Astrocyte (in vitro differentiated cells and primary cell): ENCODE measurements at regions not wholly inside any gene's neighbourhood (a gene's known extent, or its start where the extent isn't known, plus 50 kb on each side); places are given as distances from the start of the nearest gene placed in this dataset.

Source experiments
- CTCF ChIP-seq: IDR thresholded peaks from 2 replicates; pipeline ENCODE4 v1.5.1; 2011; ENCODE audit warnings: low read depth, mild to moderate bottlenecking, inconsistent platforms, low read length, moderate library complexity; ENCODE audit not compliant: insufficient read depth
- EZH2 ChIP-seq: IDR thresholded peaks from 2 replicates; pipeline ENCODE4 v1.6.1; 2012; ENCODE audit warnings: mild to moderate bottlenecking, low read length, inconsistent platforms; ENCODE audit not compliant: insufficient read depth

- TF ChIP-seq CTCF (no peak), EZH2 (no peak)
Observed at GRCh38 chr9:87007711-87008366, 60.5 kb upstream of the GAS1 start.
